Amygdala (tissue), 56 donors: ENCODE measurements at regions not wholly inside any gene's neighbourhood (a gene's known extent, or its start where the extent isn't known, plus 50 kb on each side); places are given as distances from the start of the nearest gene placed in this dataset.
A peak's percentile ranks its signal among the peaks of the same experiment; 100 is the strongest.
"Not testable (repeated sequence)": the region's sequence is repeated elsewhere in the genome, so short reads cannot be mapped to it uniquely, and the experiment has no call there.

Source experiments
- DNase-seq, 56 donors: peaks; one replicate each; lab custom pipeline; 2025; lab: John Stamatoyannopoulos, UW

DNA sequence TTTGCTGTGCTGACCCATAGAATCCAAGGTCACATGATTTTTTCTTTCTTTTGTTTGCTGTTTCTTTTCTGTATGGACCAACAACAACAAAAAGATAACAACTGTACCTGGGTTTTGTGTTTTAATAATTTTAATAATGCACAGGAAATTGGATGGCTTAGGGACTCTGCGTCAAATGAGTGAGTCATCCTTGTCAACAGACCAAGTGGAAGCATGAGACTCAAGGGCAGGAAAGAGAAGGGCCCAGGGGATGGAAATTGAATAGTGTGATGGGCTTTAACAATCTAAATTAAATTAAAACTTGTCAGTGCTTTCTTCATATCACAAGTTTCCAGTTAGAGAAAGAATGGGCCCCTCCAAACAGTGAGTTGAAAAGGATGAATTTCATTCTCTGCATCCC is 413.0 kb downstream of the PREX1 start:
- no peak for DNase-seq

- no peak for DNase-seq
These were observed 415.8 kb downstream of the PREX1 start for GRCh38 chr20:48411919-48412522.

GRCh38 chr20:48411245-48411644 is 416.6 kb downstream of the PREX1 start:
- DNase-seq, result peak in 21 of 56 donors; percentile 6 to 68 (median 32)

DNA sequence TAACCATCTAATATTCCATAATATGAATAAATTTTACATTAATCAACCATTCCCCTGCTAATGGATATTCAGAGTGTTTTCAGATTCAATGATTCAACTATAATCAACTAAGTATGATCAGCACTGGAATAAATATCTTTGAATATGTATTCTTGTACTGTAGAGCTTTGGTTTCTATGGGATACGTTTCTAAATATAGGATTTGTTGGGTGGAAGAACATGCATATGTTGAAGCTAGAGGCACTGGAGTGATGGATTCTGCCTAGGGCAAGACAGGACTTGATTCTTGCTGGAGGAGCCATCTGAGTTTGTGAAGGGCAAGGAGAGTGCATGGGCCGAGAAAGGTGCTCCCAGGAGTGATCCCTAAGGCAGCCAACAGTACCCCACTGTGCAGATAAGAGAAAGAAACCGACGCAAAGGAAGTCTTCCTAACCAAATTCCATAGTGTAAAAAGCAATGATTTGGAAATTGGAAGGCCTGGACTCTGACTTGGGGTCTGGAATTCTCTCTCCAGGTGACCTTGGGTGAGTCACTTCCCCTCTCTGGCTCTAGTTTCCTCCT is 418.7 kb downstream of the PREX1 start:
- no peak for DNase-seq

DNA sequence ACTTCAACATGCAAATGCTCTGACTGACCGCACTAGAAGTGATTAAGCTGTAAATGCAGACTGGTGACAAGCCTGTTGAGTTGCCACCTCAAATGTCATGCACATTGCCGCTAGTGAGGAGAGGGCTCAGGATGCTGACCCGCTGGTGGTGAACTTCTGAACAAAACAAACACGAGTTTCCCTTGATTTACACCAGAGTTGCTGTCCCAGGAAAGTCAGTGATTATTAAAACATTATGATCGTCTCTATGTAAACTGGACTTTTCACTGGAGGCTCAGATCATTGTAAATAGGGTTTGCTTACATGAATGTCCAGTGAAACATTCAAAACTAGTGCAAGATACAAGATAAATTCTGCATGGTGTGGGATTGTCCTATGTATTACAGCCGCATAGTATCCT is 420.1 kb downstream of the PREX1 start:
- no peak for DNase-seq

DNA sequence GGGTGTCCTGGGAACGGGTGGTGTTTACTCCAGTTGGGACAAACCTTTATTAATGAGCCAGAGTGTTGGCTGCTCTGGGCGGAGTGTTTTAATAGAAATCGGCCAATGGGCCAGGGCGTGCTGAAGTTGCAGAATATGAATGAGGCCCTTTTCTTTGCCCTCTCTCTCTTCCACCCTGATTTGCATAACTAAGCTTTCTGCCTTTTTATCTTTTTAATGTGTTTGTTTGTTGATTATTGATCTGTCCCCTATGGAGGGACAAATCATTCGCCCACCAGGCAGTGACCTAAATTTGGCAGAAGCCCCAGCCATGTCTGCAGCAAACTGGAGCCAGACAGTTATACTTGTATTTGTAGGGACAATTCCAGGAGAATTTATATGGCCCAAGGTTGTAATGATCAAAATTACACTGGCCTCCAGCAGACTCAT is 420.9 kb downstream of the PREX1 start:
- DNase-seq, result peak in 24 of 56 donors; percentile 4 to 71 (median 22)

- peak in 1 of 56 donors; percentile 48 for DNase-seq
These were observed 421.3 kb downstream of the PREX1 start for GRCh38 chr20:48406498-48406897.

DNA sequence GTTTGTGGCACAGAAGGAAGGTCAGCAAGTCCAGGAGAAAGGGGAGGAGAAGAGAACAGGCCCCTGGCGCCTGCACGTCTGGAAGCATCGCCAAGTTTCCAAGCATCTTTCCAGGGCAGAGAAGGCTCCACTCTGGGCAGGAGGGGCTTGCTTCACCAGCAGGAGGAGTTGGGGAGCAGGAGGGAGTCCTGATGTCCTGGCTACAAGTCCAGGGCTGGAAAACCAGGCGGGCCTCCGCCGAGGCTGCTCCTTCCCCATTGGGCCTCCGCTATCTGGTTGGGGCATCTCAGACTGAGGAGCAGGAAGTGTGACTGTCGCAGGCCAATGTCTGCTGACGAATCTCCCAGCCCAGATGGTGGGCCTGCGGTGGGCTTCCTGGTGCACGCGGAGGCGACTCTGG is 421.9 kb downstream of the PREX1 start:
- no peak for DNase-seq

GRCh38 chr20:48404598-48404997 is 423.2 kb downstream of the PREX1 start:
- no peak for DNase-seq

GRCh38 chr20:48403167-48403761 is 424.5 kb downstream of the PREX1 start:
- DNase-seq, result no peak

- no peak for DNase-seq
These were observed 426.4 kb downstream of the PREX1 start for GRCh38 chr20:48401359-48401758.

DNA sequence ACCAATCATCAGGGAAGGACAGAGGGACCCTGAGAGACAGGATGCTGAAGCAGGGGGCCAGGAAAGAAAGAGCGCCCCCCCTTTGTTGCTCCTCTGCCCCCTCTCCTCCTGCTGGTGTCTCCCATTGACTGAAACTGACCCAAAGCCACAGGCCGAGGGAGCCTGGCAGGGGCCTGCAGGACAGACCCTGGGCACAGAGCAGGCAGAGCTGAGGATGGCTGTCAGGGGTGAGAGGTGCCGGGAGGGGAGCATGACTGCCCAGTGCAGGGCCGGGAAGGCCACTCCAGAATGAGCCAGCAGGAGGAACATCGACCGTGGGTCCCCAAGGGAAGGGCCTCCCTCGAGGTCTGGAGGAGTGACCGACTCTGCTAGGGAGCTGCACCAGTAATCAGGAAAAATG is 427.8 kb downstream of the PREX1 start:
- DNase-seq, result no peak

- DNase-seq, result no peak
These were observed 429.0 kb downstream of the PREX1 start for GRCh38 chr20:48398506-48399449.

GRCh38 chr20:48396981-48397861 is 430.6 kb downstream of the PREX1 start:
- DNase-seq, result not testable (repeated sequence)

- no peak for DNase-seq
These were observed 431.8 kb downstream of the PREX1 start for GRCh38 chr20:48395816-48396546.

DNA sequence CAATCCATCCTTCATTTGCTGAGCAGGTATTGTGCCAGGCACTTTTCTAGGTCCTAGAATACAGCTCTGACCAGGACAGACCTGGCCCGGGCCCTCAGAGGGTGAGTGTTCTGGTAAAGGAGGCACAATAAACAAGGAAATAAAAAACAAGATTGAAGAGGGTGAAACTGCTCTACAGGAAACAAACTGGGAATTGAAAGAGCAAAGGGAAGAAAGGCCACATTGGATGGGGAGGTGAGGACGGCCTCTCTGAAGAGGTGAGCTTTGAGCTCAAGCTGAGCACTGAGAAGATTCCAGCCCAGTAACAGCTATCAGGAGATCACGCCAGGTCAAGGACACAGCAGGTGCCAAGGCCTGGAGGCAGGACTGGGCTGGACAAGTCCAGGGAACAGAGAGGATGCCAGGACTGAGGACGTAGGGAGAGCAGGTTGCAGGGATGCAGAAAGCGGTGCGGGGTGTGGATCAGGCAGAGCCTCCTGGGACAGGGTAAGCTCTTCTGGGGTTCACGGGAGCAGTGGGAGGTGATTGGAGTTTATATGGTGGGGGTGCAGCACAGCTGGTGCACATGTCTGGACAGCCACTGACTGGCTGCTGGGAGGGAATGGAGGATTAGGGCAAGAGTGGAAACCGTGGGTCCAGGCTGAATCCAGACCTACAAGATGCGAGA is 433.3 kb downstream of the PREX1 start:
- no peak for DNase-seq

GRCh38 chr20:48393737-48394314 is 434.0 kb downstream of the PREX1 start:
- DNase-seq, result no peak

DNA sequence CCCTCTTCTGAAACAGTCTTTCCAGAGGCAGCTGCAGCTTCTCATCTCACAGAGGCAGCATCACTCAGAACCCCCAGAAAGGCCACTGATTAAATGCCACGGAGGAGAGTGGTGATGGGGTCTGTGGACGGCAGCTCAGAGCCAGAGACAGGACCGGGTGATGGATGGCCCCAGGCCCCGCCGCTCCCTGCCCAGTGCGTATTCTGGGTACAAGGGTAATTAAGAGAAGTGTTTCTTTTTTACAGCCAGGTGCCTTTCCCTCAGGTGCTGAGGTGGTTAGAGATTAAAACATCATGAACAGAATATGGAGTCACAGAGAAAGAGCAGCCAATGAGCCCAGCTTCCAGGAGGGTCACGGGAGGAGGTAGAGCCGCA is 434.5 kb downstream of the PREX1 start:
- DNase-seq, result no peak
